ENCODE measurements at regions not wholly inside any gene's neighbourhood (a gene's known extent, or its start where the extent isn't known, plus 50 kb on each side); places are given as distances from the start of the nearest gene placed in this dataset.

- TF ChIP-seq ZNF331 (CRISPR knock-in tag; IDR thresholded peaks at IDR 0.05; ENCODE audit: low read depth) (no peak), CTCF (conservative IDR thresholded peaks at IDR 0.05; ENCODE audit: low read depth in 2 of 2) (no peak), EZH2 (IDR thresholded peaks at IDR 0.05; ENCODE audit: low read depth, unreplicated experiment) (no peak), ETS1 (IDR thresholded peaks at IDR 0.05) (no peak), CREB1 (CRISPR knock-in tag; IDR thresholded peaks at IDR 0.05; ENCODE audit: low read depth) (no peak), ZNF462 (CRISPR knock-in tag; IDR thresholded peaks at IDR 0.05) (no peak), REST (IDR thresholded peaks at IDR 0.05; ENCODE audit: unreplicated experiment) (no peak), NANOG (IDR thresholded peaks at IDR 0.05; ENCODE audit: borderline replicate concordance) (no peak), POLR2AphosphoS5 (IDR thresholded peaks at IDR 0.05; ENCODE audit: low read depth) (no peak), STAT1 (IDR thresholded peaks at IDR 0.05; ENCODE audit: unreplicated experiment) (no peak), EZH2phosphoT487 (IDR thresholded peaks at IDR 0.05; ENCODE audit: unreplicated experiment) (no peak), ZNF114 (CRISPR knock-in tag; IDR thresholded peaks at IDR 0.05) (no peak)
- Histone ChIP-seq H3K27me3 (ENCODE audit: insufficient read depth) (no peaks in the 10 kb centered on the region), H3F3A (replicated peaks; ENCODE audit: low read depth) (no peaks in the 10 kb centered on the region), H3K27ac (ENCODE audit: low read depth) (no peak overlapping the region), H2AFZ (no peak overlapping the region), H3K4me1 (ENCODE audit: insufficient read depth) (no peaks in the 10 kb centered on the region), H3K4me3 (no peak overlapping the region), H4K20me1 (replicated peaks; ENCODE audit: insufficient read depth) (no peaks in the 10 kb centered on the region), H3K36me3 (ENCODE audit: insufficient read depth) (0 out of 2 replicates have a peak, but pooled peaks cover 4% of the 10 kb centered on the region), H3K4me2 (no peak overlapping the region), H3K79me2 (replicated peaks; ENCODE audit: insufficient read depth) (no peaks in the 10 kb centered on the region), H3K9me2 (ENCODE audit: insufficient read depth) (no peaks in the 10 kb centered on the region)
- H3K4me3 Mint-ChIP-seq: no peak overlapping the region
- H3K36me3 Mint-ChIP-seq (ENCODE audit: low read depth): no peaks in the 10 kb centered on the region
- H3K27me3 Mint-ChIP-seq (ENCODE audit: insufficient read depth, low read depth, poor library complexity): peaks cover 2% of the 10 kb centered on the region
- ATAC-seq (no peak), DNase-seq (ENCODE audit: low spot score) (no peak)
- no peaks in the 10 kb centered on the region; the same call in 2 of the 3 replicates for H3K4me1 Mint-ChIP-seq
- peaks cover 11% of the 10 kb centered on the region for H3K9me3 Mint-ChIP-seq
- no peak overlapping the region for H3K27ac Mint-ChIP-seq
Observed at GRCh38 chr6:17214106-17214505, 67.1 kb upstream of the RBM24 start.
